ENCODE measurements at regions not wholly inside any gene's neighbourhood (a gene's known extent, or its start where the extent isn't known, plus 50 kb on each side); places are given as distances from the start of the nearest gene placed in this dataset.

DNA sequence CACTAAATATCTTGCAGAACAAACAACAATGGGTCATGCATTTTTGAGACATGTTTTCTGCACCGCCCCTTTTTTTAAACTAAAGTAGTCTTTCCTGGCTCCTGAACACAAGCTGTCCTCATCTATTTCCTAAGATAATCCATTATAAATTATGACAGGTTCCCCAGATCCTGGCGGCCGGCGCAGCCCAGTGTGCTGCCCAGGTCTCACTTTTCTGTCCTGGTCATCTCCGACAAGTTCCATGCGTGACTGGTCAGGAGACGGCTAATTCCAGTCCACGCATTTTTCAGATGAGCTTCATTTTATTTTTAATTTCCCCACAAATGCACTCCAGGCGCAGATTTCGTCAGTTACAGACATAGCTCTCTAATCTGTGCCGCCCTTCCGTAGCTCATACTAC is 92.9 kb upstream of the EGFLAM start:
- H3K27me3 Mint-ChIP-seq = no peaks in the 10 kb centered on the region
- H3K4me1 Mint-ChIP-seq = no peaks in the 10 kb centered on the region
- no peak for DNase-seq
- H3K4me3 Mint-ChIP-seq = no peak overlapping the region
- H3K27ac Mint-ChIP-seq = no peak overlapping the region
- H3K36me3 Mint-ChIP-seq = no peaks in the 10 kb centered on the region
- POLR2A ChIA-PET = no interaction called here
- no peak for ATAC-seq (ENCODE audit: low read depth)
- H3K9me3 Mint-ChIP-seq = no peaks in the 10 kb centered on the region

DNA sequence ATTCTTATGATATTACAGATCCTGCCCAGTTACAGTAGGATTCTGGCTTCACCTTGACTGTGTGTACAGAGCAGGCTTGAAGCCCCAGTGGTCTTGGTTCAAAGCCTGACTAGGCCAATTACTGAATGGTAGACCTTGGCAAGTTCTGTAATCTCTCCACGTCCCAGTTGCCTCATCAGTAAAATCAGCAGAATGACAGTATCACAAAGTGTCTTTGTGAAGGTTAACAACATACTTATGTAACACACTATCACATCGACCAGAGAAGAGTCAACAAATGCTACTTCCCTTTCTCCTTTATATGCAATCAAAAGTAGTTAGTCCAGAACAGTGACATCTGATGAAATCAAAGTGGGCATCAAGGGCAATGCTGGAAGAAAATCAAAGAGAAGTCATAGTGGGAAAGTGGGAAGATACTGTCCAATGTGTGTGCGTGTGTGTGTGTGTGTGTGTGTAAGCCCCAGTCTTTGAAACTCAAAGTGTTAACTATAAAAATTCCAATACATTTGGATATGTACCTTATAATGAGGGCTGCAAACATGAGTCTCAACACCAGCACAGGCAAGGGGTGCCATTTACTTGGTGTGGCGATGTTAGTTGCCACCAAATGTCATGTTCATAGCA is 93.5 kb upstream of the EGFLAM start:
- H3K4me1 Mint-ChIP-seq = no peaks in the 10 kb centered on the region
- no peak overlapping the region for H3K27ac Mint-ChIP-seq
- no peak overlapping the region for H3K4me3 Mint-ChIP-seq
- no peaks in the 10 kb centered on the region for H3K36me3 Mint-ChIP-seq
- DNase-seq (no peak), ATAC-seq (ENCODE audit: low read depth) (no peak)
- no peaks in the 10 kb centered on the region for H3K9me3 Mint-ChIP-seq
- POLR2A ChIA-PET = no interaction called here
- no peaks in the 10 kb centered on the region for H3K27me3 Mint-ChIP-seq

DNA sequence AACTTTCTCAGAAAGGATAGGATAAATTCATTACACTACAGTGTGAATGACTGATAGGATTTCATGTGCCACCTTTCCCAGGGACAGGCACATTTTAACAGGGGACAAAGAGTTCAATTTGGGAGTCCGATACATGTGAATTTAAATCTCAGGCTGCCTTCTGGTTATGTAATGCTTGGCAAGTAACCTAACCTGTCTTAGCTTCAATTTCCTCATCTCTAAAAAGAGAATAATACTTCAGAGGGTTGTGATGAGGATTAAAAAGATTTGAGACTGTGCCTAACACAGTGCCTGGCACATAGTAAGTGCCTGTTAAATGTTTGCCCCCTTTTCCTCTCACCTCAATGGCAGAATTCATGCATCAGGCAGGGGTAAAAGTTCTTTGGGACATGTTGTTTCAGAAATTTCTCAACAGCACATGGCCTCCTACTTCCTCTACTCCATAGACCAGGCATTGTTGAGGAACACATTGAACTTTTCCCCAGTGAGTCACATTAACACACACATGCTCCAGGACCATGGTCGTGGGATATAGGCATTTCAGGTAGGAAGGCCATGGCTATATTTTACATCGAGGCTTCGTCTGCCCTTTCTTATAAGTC is 94.6 kb upstream of the EGFLAM start:
- Mint-ChIP-seq H3K27ac (no peak overlapping the region), H3K9me3 (no peaks in the 10 kb centered on the region), H3K4me1 (no peaks in the 10 kb centered on the region), H3K27me3 (no peaks in the 10 kb centered on the region), H3K4me3 (no peak overlapping the region), H3K36me3 (no peaks in the 10 kb centered on the region)
- DNase-seq (no peak), ATAC-seq (ENCODE audit: low read depth) (no peak)
- POLR2A ChIA-PET = no interaction called here

GRCh38 chr5:38162625-38163024 is 95.7 kb upstream of the EGFLAM start:
- Mint-ChIP-seq H3K4me3 (no peak overlapping the region), H3K27ac (no peak overlapping the region), H3K36me3 (no peaks in the 10 kb centered on the region), H3K4me1 (no peaks in the 10 kb centered on the region), H3K9me3 (no peaks in the 10 kb centered on the region), H3K27me3 (peaks cover 4% of the 10 kb centered on the region)
- POLR2A ChIA-PET = no interaction called here
- DNase-seq (no peak), ATAC-seq (ENCODE audit: low read depth) (no peak)

GRCh38 chr5:38157024-38157423 is 101.3 kb upstream of the EGFLAM start:
- H3K4me3 Mint-ChIP-seq = no peak overlapping the region
- H3K27me3 Mint-ChIP-seq = peaks cover 7% of the 10 kb centered on the region
- H3K27ac Mint-ChIP-seq = no peak overlapping the region
- POLR2A ChIA-PET = no interaction called here
- H3K9me3 Mint-ChIP-seq = no peaks in the 10 kb centered on the region
- no peaks in the 10 kb centered on the region for H3K36me3 Mint-ChIP-seq
- no peak for DNase-seq
- no peak for ATAC-seq (ENCODE audit: low read depth)
- H3K4me1 Mint-ChIP-seq = no peaks in the 10 kb centered on the region

GRCh38 chr5:38154615-38155204 is 103.6 kb upstream of the EGFLAM start:
- H3K27me3 Mint-ChIP-seq = peaks cover 7% of the 10 kb centered on the region
- H3K4me3 Mint-ChIP-seq = no peak overlapping the region
- ATAC-seq (ENCODE audit: low read depth) (no peak), DNase-seq (no peak)
- no peak overlapping the region for H3K27ac Mint-ChIP-seq
- H3K9me3 Mint-ChIP-seq = no peaks in the 10 kb centered on the region
- H3K4me1 Mint-ChIP-seq = no peaks in the 10 kb centered on the region
- POLR2A ChIA-PET = no interaction called here
- no peaks in the 10 kb centered on the region for H3K36me3 Mint-ChIP-seq

GRCh38 chr5:38151878-38152277 is 106.5 kb upstream of the EGFLAM start:
- POLR2A ChIA-PET = no interaction called here
- Mint-ChIP-seq H3K27ac (no peak overlapping the region), H3K27me3 (peaks cover 2% of the 10 kb centered on the region), H3K4me3 (no peak overlapping the region), H3K9me3 (no peaks in the 10 kb centered on the region), H3K36me3 (no peaks in the 10 kb centered on the region), H3K4me1 (no peaks in the 10 kb centered on the region)
- DNase-seq (no peak), ATAC-seq (ENCODE audit: low read depth) (no peak)

DNA sequence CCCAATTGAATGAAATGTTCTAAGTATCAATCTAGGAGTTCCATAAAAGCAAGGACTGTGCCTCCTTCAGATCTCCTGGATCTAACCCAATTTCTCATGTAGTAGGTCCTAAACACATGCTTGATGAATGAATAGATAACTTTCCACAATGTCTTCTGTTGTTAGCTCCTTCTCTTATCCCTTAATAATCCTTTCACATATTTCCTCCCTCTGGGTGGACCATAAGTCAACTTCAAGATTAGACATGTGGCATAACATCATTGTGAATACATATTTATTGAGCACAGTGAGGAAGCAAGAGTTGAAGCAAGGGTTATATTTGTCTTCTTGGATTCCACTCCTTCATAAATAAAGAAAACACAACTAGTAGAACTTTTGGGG is 108.6 kb upstream of the EGFLAM start:
- Mint-ChIP-seq H3K4me3 (no peak overlapping the region), H3K27me3 (peaks cover 2% of the 10 kb centered on the region), H3K9me3 (no peaks in the 10 kb centered on the region), H3K27ac (no peak overlapping the region), H3K4me1 (no peaks in the 10 kb centered on the region), H3K36me3 (no peaks in the 10 kb centered on the region)
- POLR2A ChIA-PET = no interaction called here
- DNase-seq (no peak), ATAC-seq (ENCODE audit: low read depth) (no peak)

- POLR2A ChIA-PET = no interaction called here
- H3K36me3 Mint-ChIP-seq = no peaks in the 10 kb centered on the region
- H3K27me3 Mint-ChIP-seq = peaks cover 2% of the 10 kb centered on the region
- no peak overlapping the region for H3K27ac Mint-ChIP-seq
- no peaks in the 10 kb centered on the region for H3K4me1 Mint-ChIP-seq
- H3K9me3 Mint-ChIP-seq = no peaks in the 10 kb centered on the region
- no peak overlapping the region for H3K4me3 Mint-ChIP-seq
- no peak for ATAC-seq (ENCODE audit: low read depth)
- DNase-seq = no peak
These were observed 110.2 kb upstream of the EGFLAM start for GRCh38 chr5:38148021-38148625.

DNA sequence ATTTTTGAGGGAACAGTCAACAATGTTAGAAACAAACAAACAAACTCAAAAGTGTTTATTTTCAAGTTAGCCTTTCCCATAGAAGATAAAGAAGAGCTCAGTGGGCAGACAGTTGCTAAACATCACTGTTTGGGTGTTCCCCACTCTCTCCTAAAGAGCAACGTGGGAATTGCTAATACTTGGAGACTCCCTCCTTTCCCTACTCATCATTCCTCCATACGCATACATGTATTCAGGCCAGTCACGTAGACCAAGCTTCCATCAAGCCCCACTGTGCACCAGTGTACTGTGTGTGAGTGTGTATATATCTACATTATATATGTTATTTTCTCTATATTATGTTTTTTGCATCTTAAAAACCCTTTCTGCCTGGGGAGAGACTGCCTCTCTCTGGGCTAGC is 115.0 kb upstream of the EGFLAM start:
- no peak for ATAC-seq (ENCODE audit: low read depth)
- POLR2A ChIA-PET = no interaction called here
- Mint-ChIP-seq H3K36me3 (no peaks in the 10 kb centered on the region), H3K9me3 (no peaks in the 10 kb centered on the region), H3K4me1 (no peaks in the 10 kb centered on the region), H3K27me3 (no peaks in the 10 kb centered on the region), H3K4me3 (no peak overlapping the region), H3K27ac (no peak overlapping the region)
- DNase-seq = no peak

DNA sequence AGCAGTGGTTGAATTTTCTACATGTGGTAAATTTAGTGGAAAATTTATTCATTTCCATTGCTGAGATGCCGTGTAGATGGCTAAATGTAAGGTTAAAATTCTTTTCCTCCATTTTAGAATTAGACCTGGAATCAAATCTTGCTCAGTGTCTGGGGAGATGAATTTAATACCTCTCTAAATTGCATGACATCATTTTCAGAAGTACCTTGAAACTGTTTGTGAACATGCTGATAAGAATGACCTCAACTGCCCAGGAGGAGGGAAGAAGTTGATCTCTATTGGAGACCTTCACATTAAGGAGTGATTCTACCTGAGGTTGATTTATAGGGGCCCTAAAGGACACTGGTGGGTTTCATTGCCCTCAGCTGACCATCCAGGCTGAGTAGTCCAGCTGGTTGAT is 116.7 kb upstream of the EGFLAM start:
- no peaks in the 10 kb centered on the region for H3K36me3 Mint-ChIP-seq
- peaks cover 2% of the 10 kb centered on the region for H3K9me3 Mint-ChIP-seq
- H3K4me3 Mint-ChIP-seq = no peak overlapping the region
- H3K27me3 Mint-ChIP-seq = no peaks in the 10 kb centered on the region
- DNase-seq (no peak), ATAC-seq (ENCODE audit: low read depth) (no peak)
- POLR2A ChIA-PET = no interaction called here
- H3K27ac Mint-ChIP-seq = no peak overlapping the region
- no peaks in the 10 kb centered on the region for H3K4me1 Mint-ChIP-seq

DNA sequence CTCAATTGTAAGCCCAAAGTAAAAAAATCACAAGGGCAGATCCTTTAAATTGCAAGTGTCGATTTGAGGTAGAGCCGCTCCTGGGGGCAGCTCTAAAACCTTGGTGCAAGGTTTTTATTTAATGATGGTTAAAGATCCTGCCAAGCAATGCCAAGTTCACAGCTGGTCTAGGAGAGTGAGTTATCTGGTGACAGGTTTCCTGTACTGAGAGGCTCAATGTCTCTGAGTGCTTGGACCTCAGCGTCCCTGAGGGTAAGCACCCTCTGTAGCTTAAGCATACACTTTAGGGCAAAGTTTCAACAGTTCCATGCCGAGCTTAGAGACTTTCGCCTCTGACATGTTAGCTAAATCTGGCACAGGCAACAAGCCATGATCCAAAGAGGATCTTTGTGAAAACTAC is 119.8 kb upstream of the EGFLAM start:
- Mint-ChIP-seq H3K27me3 (no peaks in the 10 kb centered on the region), H3K27ac (no peak overlapping the region), H3K4me3 (no peak overlapping the region), H3K9me3 (peaks cover 2% of the 10 kb centered on the region), H3K4me1 (no peaks in the 10 kb centered on the region), H3K36me3 (no peaks in the 10 kb centered on the region)
- POLR2A ChIA-PET = no interaction called here
- DNase-seq (no peak), ATAC-seq (ENCODE audit: low read depth) (no peak)

GRCh38 chr5:38135486-38136039 is 122.8 kb upstream of the EGFLAM start:
- H3K27me3 Mint-ChIP-seq = no peaks in the 10 kb centered on the region
- no peak for DNase-seq
- no peak for ATAC-seq (ENCODE audit: low read depth)
- H3K36me3 Mint-ChIP-seq = no peaks in the 10 kb centered on the region
- POLR2A ChIA-PET = no interaction called here
- H3K4me1 Mint-ChIP-seq = no peaks in the 10 kb centered on the region
- H3K9me3 Mint-ChIP-seq = peaks cover 2% of the 10 kb centered on the region
- H3K27ac Mint-ChIP-seq = no peak overlapping the region
- no peak overlapping the region for H3K4me3 Mint-ChIP-seq

DNA sequence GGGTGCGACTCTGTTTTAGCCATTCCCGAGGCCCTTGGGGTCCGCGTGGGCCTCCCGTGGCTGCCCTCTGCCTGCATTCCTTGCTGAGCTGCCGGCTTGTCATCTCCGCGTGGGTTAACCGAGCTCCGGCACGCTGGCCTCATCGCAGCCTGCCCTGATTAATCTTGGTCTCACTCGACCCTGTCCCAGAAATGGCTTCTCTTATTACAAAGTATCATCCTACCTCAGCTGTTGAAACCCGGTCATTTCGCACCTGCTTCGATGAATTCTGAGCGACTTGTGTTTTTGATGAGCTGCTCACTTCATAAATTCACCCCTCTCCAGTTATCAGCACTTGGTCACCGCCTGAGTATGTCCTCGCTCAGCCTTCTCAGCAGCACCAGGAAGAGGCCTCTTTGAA is 123.5 kb upstream of the EGFLAM start:
- no peak for DNase-seq
- ATAC-seq (ENCODE audit: low read depth) = no peak
- Mint-ChIP-seq H3K27ac (no peak overlapping the region), H3K9me3 (peaks cover 2% of the 10 kb centered on the region), H3K4me3 (no peak overlapping the region), H3K4me1 (no peaks in the 10 kb centered on the region), H3K27me3 (no peaks in the 10 kb centered on the region), H3K36me3 (no peaks in the 10 kb centered on the region)
- POLR2A ChIA-PET = no interaction called here

Data from activated naive CD8-positive, alpha-beta T cell treated with anti-CD3 and anti-CD28 coated beads, Interleukin-2, amount 10 ng/mL, durations not matched to agents 7 days and 5 days (primary cell).